ENCODE measurements at regions not wholly inside any gene's neighbourhood (a gene's known extent, or its start where the extent isn't known, plus 50 kb on each side); places are given as distances from the start of the nearest gene placed in this dataset.

DNA sequence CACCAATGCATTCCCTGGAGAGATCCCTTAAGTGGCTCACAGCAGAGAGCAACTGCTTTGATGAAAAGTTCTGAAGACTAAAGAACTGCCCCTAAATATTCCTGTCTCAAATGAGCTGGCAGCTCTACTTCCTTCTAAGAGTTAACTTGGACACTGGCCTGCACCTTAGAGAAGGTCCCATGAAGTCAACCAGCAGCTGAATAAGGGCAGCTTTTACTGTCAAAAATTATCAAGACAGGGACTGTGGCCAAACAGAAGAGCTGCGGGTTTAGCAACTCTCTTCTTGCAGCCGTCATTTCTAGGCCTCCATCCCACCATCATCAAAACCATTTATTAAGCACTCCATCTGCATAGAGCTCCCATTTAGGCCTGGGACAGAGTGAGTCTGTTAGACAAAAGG is 491.1 kb upstream of the TSHZ3 start:
- TF ChIP-seq, protein P1, sequence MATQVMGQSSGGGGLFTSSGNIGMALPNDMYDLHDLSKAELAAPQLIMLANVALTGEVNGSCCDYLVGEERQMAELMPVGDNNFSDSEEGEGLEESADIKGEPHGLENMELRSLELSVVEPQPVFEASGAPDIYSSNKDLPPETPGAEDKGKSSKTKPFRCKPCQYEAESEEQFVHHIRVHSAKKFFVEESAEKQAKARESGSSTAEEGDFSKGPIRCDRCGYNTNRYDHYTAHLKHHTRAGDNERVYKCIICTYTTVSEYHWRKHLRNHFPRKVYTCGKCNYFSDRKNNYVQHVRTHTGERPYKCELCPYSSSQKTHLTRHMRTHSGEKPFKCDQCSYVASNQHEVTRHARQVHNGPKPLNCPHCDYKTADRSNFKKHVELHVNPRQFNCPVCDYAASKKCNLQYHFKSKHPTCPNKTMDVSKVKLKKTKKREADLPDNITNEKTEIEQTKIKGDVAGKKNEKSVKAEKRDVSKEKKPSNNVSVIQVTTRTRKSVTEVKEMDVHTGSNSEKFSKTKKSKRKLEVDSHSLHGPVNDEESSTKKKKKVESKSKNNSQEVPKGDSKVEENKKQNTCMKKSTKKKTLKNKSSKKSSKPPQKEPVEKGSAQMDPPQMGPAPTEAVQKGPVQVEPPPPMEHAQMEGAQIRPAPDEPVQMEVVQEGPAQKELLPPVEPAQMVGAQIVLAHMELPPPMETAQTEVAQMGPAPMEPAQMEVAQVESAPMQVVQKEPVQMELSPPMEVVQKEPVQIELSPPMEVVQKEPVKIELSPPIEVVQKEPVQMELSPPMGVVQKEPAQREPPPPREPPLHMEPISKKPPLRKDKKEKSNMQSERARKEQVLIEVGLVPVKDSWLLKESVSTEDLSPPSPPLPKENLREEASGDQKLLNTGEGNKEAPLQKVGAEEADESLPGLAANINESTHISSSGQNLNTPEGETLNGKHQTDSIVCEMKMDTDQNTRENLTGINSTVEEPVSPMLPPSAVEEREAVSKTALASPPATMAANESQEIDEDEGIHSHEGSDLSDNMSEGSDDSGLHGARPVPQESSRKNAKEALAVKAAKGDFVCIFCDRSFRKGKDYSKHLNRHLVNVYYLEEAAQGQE (IDR thresholded peaks at IDR 0.05; ENCODE audit: insufficient replicate concordance, low read depth), result no peak
- TF ChIP-seq POLR2AphosphoS5 (IDR thresholded peaks at IDR 0.05; ENCODE audit: low read depth) (no peak), GABPA (IDR thresholded peaks at IDR 0.05; ENCODE audit: low read depth) (no peak), SPI1 (IDR thresholded peaks at IDR 0.05; ENCODE audit: borderline replicate concordance, low read depth) (no peak)
- TF ChIP-seq, protein P2, sequence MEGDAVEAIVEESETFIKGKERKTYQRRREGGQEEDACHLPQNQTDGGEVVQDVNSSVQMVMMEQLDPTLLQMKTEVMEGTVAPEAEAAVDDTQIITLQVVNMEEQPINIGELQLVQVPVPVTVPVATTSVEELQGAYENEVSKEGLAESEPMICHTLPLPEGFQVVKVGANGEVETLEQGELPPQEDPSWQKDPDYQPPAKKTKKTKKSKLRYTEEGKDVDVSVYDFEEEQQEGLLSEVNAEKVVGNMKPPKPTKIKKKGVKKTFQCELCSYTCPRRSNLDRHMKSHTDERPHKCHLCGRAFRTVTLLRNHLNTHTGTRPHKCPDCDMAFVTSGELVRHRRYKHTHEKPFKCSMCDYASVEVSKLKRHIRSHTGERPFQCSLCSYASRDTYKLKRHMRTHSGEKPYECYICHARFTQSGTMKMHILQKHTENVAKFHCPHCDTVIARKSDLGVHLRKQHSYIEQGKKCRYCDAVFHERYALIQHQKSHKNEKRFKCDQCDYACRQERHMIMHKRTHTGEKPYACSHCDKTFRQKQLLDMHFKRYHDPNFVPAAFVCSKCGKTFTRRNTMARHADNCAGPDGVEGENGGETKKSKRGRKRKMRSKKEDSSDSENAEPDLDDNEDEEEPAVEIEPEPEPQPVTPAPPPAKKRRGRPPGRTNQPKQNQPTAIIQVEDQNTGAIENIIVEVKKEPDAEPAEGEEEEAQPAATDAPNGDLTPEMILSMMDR (IDR thresholded peaks at IDR 0.05; ENCODE audit: insufficient read depth, low read length), result no peak
- no peak for DNase-seq (ENCODE audit: low read depth in 1 of 2, low spot score in 1 of 2)
- Histone ChIP-seq H3K4me3 (replicated peaks; ENCODE audit: insufficient read depth, low read length) (no peak overlapping the region), H3K27ac (replicated peaks) (no peak overlapping the region), H3K27me3 (ENCODE audit: insufficient read depth, poor library complexity, severe bottlenecking) (no peaks in the 10 kb centered on the region)

DNA sequence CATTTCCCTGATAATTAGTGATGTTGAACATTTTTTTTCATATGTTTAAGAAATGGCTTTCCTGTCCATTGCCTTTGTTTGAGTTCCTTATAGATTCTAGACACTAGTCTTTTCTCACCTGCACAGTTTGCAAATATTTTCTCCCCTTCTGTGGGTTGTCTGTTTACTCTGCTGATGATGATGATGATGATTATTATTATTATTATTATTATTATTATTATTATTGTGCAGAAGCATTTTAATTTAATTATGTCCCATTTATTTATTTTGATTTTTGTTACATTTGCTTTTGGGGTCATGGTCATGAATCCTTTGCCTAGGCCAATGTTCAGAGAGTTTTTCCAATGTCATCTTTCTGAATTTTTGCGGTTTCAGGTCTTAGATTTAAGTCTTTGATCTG is 492.5 kb upstream of the TSHZ3 start:
- no peak overlapping the region for H3K4me3 ChIP-seq (replicated peaks; ENCODE audit: insufficient read depth, low read length)
- no peak overlapping the region for H3K27ac ChIP-seq (replicated peaks)
- no peaks in the 10 kb centered on the region for H3K27me3 ChIP-seq (ENCODE audit: insufficient read depth, poor library complexity, severe bottlenecking)
- TF ChIP-seq SPI1 (IDR thresholded peaks at IDR 0.05; ENCODE audit: borderline replicate concordance, low read depth), result no peak
- TF ChIP-seq GABPA (IDR thresholded peaks at IDR 0.05; ENCODE audit: low read depth), result no peak
- TF ChIP-seq POLR2AphosphoS5 (IDR thresholded peaks at IDR 0.05; ENCODE audit: low read depth), result no peak
- TF ChIP-seq, protein P1 (IDR thresholded peaks at IDR 0.05; ENCODE audit: insufficient replicate concordance, low read depth), result no peak
- TF ChIP-seq, protein P2 (IDR thresholded peaks at IDR 0.05; ENCODE audit: insufficient read depth, low read length), result no peak
- no peak for DNase-seq (ENCODE audit: low read depth in 1 of 2, low spot score in 1 of 2)

DNA sequence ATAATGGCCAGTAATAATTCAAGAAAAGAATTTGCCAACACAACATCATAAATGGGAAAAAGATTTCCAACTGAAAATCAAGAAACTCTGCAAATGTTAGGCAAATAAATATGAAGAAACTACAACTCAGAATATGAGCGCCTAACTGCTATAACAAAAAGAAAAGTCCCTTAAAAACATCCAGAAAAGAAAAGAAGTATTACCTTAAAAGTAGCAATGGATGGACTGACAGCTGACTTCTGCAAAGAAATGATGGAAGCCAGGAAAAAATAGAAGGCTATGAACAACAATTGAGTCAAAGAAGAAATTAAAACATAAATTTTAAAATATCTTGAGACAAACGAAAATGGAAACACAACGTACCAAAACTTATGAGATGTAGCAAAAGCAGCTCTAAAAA is 482.3 kb upstream of the ZNF507 start:
- Histone ChIP-seq H3K4me3 (replicated peaks; ENCODE audit: insufficient read depth, low read length) (no peak overlapping the region), H3K27me3 (ENCODE audit: insufficient read depth, poor library complexity, severe bottlenecking) (no peaks in the 10 kb centered on the region), H3K27ac (replicated peaks) (no peak overlapping the region)
- TF ChIP-seq POLR2AphosphoS5 (IDR thresholded peaks at IDR 0.05; ENCODE audit: low read depth) (no peak), GABPA (IDR thresholded peaks at IDR 0.05; ENCODE audit: low read depth) (no peak), SPI1 (IDR thresholded peaks at IDR 0.05; ENCODE audit: borderline replicate concordance, low read depth) (no peak)
- TF ChIP-seq, protein P2 (IDR thresholded peaks at IDR 0.05; ENCODE audit: insufficient read depth, low read length), result no peak
- TF ChIP-seq, protein P1 (IDR thresholded peaks at IDR 0.05; ENCODE audit: insufficient replicate concordance, low read depth), result no peak
- DNase-seq (ENCODE audit: low read depth in 1 of 2, low spot score in 1 of 2), result no peak

All from HL-60 (cell line).